Iris pigment epithelial cell (primary cell): ENCODE measurements at regions not wholly inside any gene's neighbourhood (a gene's known extent, or its start where the extent isn't known, plus 50 kb on each side); places are given as distances from the start of the nearest gene placed in this dataset.

Source experiments
- DNase-seq: peaks from one replicate; pipeline ENCODE4 v3.0.0-alpha.2; 2011; ENCODE audit warnings: low read depth

- no peak for DNase-seq
These were observed 98.2 kb downstream of the TNFSF18 start for GRCh38 chr1:172952516-172952915.

GRCh38 chr1:172954476-172955150, 96.1 kb downstream of the TNFSF18 start:
- no peak for DNase-seq

GRCh38 chr1:172955161-172955815, 95.5 kb downstream of the TNFSF18 start:
- DNase-seq: peak; percentile 98

GRCh38 chr1:172956871-172957270, 93.9 kb downstream of the TNFSF18 start:
- DNase-seq: no peak

- no peak for DNase-seq
These were observed 93.2 kb downstream of the TNFSF18 start for GRCh38 chr1:172957491-172957890.

GRCh38 chr1:172959571-172959970, 91.2 kb downstream of the TNFSF18 start:
- DNase-seq: no peak

- peak; percentile 82 for DNase-seq
These were observed 90.7 kb downstream of the TNFSF18 start for GRCh38 chr1:172960019-172960418.

- DNase-seq: peak; percentile 84
These were observed 90.1 kb downstream of the TNFSF18 start for GRCh38 chr1:172960454-172961208.

GRCh38 chr1:172964864-172965263, 85.9 kb downstream of the TNFSF18 start:
- no peak for DNase-seq

- DNase-seq: peak; percentile 75
These were observed 83.7 kb downstream of the TNFSF18 start for GRCh38 chr1:172966844-172967540.

- peak; percentile 49 for DNase-seq
These were observed 82.8 kb downstream of the TNFSF18 start for GRCh38 chr1:172967936-172968335.

GRCh38 chr1:172969611-172970010, 81.1 kb downstream of the TNFSF18 start:
- peak; percentile 84 for DNase-seq

- DNase-seq: peak; percentile 66
These were observed 80.6 kb downstream of the TNFSF18 start for GRCh38 chr1:172970186-172970585.

GRCh38 chr1:172971241-172971640, 79.5 kb downstream of the TNFSF18 start:
- peak; percentile 47 for DNase-seq

- no peak for DNase-seq
These were observed 78.5 kb downstream of the TNFSF18 start for GRCh38 chr1:172972258-172972657.

- DNase-seq: no peak
These were observed 77.3 kb downstream of the TNFSF18 start for GRCh38 chr1:172973424-172973823.

- DNase-seq: peak; percentile 95
These were observed 74.3 kb downstream of the TNFSF18 start for GRCh38 chr1:172976222-172977041.

GRCh38 chr1:172977296-172978017, 73.3 kb downstream of the TNFSF18 start:
- DNase-seq: peak; percentile 25

GRCh38 chr1:172978595-172978994, 72.1 kb downstream of the TNFSF18 start:
- DNase-seq: no peak

GRCh38 chr1:172979828-172980227, 70.9 kb downstream of the TNFSF18 start:
- no peak for DNase-seq

GRCh38 chr1:172980456-172980855, 70.3 kb downstream of the TNFSF18 start:
- DNase-seq: peak; percentile 88
